C4-2B (cell line): ENCODE measurements at regions not wholly inside any gene's neighbourhood (a gene's known extent, or its start where the extent isn't known, plus 50 kb on each side); places are given as distances from the start of the nearest gene placed in this dataset.

ENCODE experiments used
- H3K27ac ChIP-seq: fragments of 450-650 bp; 2 replicates; pipeline ENCODE4 v1.5.1; 2017
- CTCF ChIP-seq: fragments of 450-650 bp; conservative IDR thresholded peaks from 2 replicates; pipeline ENCODE4 v1.5.1; 2017; ENCODE audit warnings: mild to moderate bottlenecking
- ZFX ChIP-seq: fragments of 450-650 bp; IDR thresholded peaks from 2 replicates; pipeline ENCODE4 v1.6.1; 2017

- H3K27ac ChIP-seq, result no peak overlapping the region
- TF ChIP-seq CTCF (peak; percentile 5; the same call in 1 of the 2 replicates), ZFX (no peak)
Measured at GRCh38 chr6:76633259-76633658, 560.8 kb upstream of the IMPG1 start.

GRCh38 chr6:76631622-76632021 is 559.2 kb upstream of the IMPG1 start:
- no peak overlapping the region for H3K27ac ChIP-seq
- no peak for TF ChIP-seq ZFX
- TF ChIP-seq CTCF, result no peak

DNA sequence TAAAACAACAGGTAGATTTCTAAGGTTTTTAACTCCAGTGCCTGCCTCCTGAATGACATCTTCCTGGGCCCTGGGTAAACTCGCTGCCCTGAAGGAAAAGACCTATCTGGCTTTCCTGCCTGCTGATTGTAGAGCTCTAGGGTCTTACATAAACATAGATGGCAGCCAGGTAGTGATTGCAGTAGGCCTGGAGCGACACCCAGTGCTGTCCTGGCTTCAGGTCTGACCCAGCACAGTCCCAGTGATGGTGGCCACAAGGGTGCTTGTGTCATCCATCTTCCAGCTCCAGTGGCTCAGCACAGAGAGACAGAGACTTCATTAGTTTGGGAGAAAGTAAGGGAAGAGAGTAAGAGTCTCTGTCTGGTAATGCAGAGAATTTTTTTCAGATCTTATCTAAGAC is 542.9 kb upstream of the IMPG1 start:
- TF ChIP-seq ZFX, result no peak
- TF ChIP-seq CTCF, result no peak; the same call in 1 of the 2 replicates
- H3K27ac ChIP-seq, result no peak overlapping the region

DNA sequence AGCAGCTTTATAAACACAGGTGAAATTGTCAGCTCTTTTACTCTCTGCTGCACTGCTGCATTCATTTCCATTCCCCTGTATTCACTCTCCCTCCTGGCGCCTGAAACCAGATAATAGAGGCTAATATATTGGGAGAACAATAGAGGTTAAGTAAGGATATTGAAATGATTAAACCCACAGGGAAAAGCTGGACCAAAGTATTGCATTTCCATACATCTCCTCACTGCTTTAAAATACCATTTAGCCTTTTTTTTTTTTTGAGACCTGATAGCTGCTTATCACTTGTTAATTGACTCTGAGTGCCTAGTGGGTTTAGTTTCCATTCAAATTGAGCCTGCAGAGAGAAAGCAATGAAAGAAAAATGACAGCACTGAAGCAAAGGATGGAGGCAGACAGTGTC is 540.5 kb upstream of the IMPG1 start:
- TF ChIP-seq ZFX (no peak), CTCF (no peak)
- no peak overlapping the region for H3K27ac ChIP-seq

GRCh38 chr6:76609160-76609559 is 536.7 kb upstream of the IMPG1 start:
- no peak overlapping the region for H3K27ac ChIP-seq
- TF ChIP-seq CTCF, result no peak
- TF ChIP-seq ZFX, result no peak

DNA sequence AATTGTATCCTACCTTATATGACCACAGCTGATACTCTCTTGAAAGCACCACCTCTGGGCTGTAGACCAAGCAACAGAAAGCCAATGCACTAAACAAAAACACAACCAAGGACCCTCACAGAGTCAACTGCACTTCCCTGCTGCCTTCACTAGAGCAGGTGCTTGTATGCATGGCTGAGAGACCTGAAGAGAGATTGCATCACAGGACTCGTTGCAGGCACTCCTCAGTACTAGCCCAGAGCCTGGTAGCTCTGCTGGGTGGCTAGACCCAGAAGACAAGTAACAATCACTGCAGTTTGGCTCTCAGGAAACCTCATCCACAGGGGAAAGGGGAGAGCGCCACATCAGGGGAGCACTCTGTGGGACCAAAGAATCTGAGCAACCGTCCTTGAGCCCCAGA is 521.6 kb upstream of the IMPG1 start:
- TF ChIP-seq CTCF (no peak), ZFX (no peak)
- no peak overlapping the region for H3K27ac ChIP-seq

DNA sequence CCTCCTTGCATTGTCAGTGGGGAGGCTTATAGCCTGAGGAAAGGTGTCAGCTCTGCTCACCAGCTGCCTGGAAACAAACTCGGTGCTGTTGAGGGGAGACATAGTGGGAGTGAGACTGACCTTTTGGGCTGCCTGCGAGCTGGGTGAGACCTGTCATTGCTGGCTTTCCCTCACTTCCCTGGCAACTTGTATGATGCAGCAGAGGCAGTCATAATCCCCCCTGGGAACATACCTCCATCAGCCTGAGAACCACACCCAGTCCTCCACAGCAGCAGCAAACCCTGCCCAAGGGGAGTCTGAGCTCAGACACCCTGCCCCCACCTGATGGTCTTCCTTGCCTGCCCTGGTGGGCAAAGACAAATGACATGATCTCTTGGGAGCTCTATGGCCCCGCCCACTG is 521.2 kb upstream of the IMPG1 start:
- no peak overlapping the region for H3K27ac ChIP-seq

More for the DNA sequence above, 521.2 kb upstream of the IMPG1 start:
- no peak for TF ChIP-seq CTCF
- TF ChIP-seq ZFX, result no peak
